ENCODE measurements at regions not wholly inside any gene's neighbourhood (a gene's known extent, or its start where the extent isn't known, plus 50 kb on each side); places are given as distances from the start of the nearest gene placed in this dataset.

- TF ChIP-seq CTCF (IDR thresholded peaks at IDR 0.05): no peak
- TF ChIP-seq POLR2A (IDR thresholded peaks at IDR 0.05; ENCODE audit: low read depth): no peak
These were observed 471.3 kb upstream of the GOT2 start for GRCh38 chr16:59205403-59205802.
